GM12878 (cell line): ENCODE measurements at regions not wholly inside any gene's neighbourhood (a gene's known extent, or its start where the extent isn't known, plus 50 kb on each side); places are given as distances from the start of the nearest gene placed in this dataset.

Source experiments
- ATAC-seq: fragments of 200-7000 bp; cut with Tn5 transposase; 3 replicates; pipeline ENCODE4 v1.9.1; 2020; ENCODE audit warnings: mild to moderate bottlenecking, moderate library complexity
- BruUV-seq: library from RNA; stranded (reverse); fragments of 400-500 nt; replicated peaks from 2 replicates; lab custom pipeline; 2021; lab: Mats Ljungman, UMichigan
- CTCF ChIA-PET: fragments of 300-600 bp; sonication (Branson Sonifier 250); formaldehyde crosslinking; extraction: SDS; loops from one replicate; lab custom pipeline; 2021; ENCODE audit warnings: inconsistent platforms; lab: Yijun Ruan, JAX
- POLR2A ChIA-PET: fragments of 350-600 bp; formaldehyde crosslinking; extraction: SDS; loops from one replicate; lab custom pipeline; 2021; ENCODE audit warnings: inconsistent platforms; lab: Charles Lee
- RAD21 ChIA-PET: fragments of 300-600 bp; sonication (Branson Sonifier 250); formaldehyde crosslinking; loops from one replicate; lab custom pipeline; 2023; ENCODE audit warnings: antibody characterized with exemption; ENCODE audit not compliant: unreplicated experiment; lab: Charles Lee
- SMC1A ChIA-PET: fragments of 300-600 bp; sonication (Branson Sonifier 250); formaldehyde crosslinking; loops from one replicate; lab custom pipeline; 2023; ENCODE audit not compliant: unreplicated experiment, uncharacterized antibody; lab: Charles Lee
- DNase-seq: peaks from one replicate; pipeline ENCODE4 v3.0.0-alpha.2; 2011; ENCODE audit warnings: low read depth, low spot score
- FAIRE-seq: peaks from 3 replicates; lab custom pipeline; 2011; peaks lifted over from hg19 to GRCh38; lab: Jason Lieb, UNC
- H2AFZ ChIP-seq: 2 replicates; pipeline ENCODE4 v1.6.0; 2011; ENCODE audit warnings: low read depth, low read length, control low read depth; ENCODE audit not compliant: control insufficient read depth
- H3K27ac ChIP-seq: 2 replicates; pipeline ENCODE4 v1.5.1; 2011; ENCODE audit warnings: control low read depth; ENCODE audit not compliant: control insufficient read depth, insufficient read depth
- H3K27me3 ChIP-seq, 2 experiments: replicated peaks in 1 of 2; 2 replicates each; pipeline versions ENCODE4 v1.6.0 to v1.6.1; 2011; ENCODE audit warnings: low read length in 1 of 2; ENCODE audit not compliant: control insufficient read depth in 2 of 2, insufficient read depth in 2 of 2
- H3K36me3 ChIP-seq, 2 experiments: 2 replicates each; pipeline ENCODE4 v1.5.1; 2011; ENCODE audit warnings: low read length in 1 of 2; ENCODE audit not compliant: control insufficient read depth in 2 of 2, insufficient read depth in 2 of 2
- H3K4me1 ChIP-seq: 2 replicates; pipeline ENCODE4 v1.6.1; 2011; ENCODE audit warnings: mild to moderate bottlenecking, low read length, moderate library complexity, mixed read lengths; ENCODE audit not compliant: control insufficient read depth, insufficient read depth
- H3K4me2 ChIP-seq: 2 replicates; pipeline ENCODE4 v1.6.0; 2011; ENCODE audit warnings: control low read depth; ENCODE audit not compliant: control insufficient read depth, insufficient read depth
- H3K4me3 ChIP-seq: fragments of 200-600 bp; sonication (generic); 2 replicates; pipeline ENCODE4 v1.5.1; 2016
- H3K79me2 ChIP-seq: 2 replicates; pipeline ENCODE4 v1.6.0; 2011; ENCODE audit warnings: low read length; ENCODE audit not compliant: control insufficient read depth, insufficient read depth
- H3K9ac ChIP-seq: 2 replicates; pipeline ENCODE4 v1.8.0; 2011; ENCODE audit warnings: low read length, control low read depth, mixed read lengths; ENCODE audit not compliant: control insufficient read depth, insufficient read depth
- H3K9me3 ChIP-seq: replicated peaks from 3 replicates; pipeline ENCODE4 v1.5.1; 2011; ENCODE audit warnings: mild to moderate bottlenecking, low read length; ENCODE audit not compliant: control insufficient read depth, insufficient read depth
- H4K20me1 ChIP-seq: 2 replicates; pipeline ENCODE4 v1.6.0; 2011; ENCODE audit not compliant: control insufficient read depth, insufficient read depth
- ATF3 ChIP-seq: IDR thresholded peaks from 2 replicates; pipeline ENCODE4 v1.6.1; 2011; ENCODE audit warnings: low read depth, mild to moderate bottlenecking, low read length, moderate library complexity, borderline replicate concordance; ENCODE audit errors: extremely low read depth
- ATF7 ChIP-seq: fragments of 450-650 bp; IDR thresholded peaks from 2 replicates; pipeline ENCODE4 v1.6.1; 2016; ENCODE audit warnings: low read depth, mild to moderate bottlenecking
- BHLHE40 ChIP-seq, 2 experiments: fragments of 450-650 bp in 1 of 2; IDR thresholded peaks; 2 replicates each; pipeline ENCODE4 v1.6.1; 2011 to 2017; ENCODE audit warnings: low read depth in 2 of 2, borderline replicate concordance in 1 of 2, improper control_type of control experiment in 1 of 2, low read length in 1 of 2, mild to moderate bottlenecking in 1 of 2
- BMI1 ChIP-seq: fragments of 450-650 bp; IDR thresholded peaks from 2 replicates; pipeline ENCODE4 v1.6.1; 2016; ENCODE audit warnings: mild to moderate bottlenecking, moderate library complexity, borderline replicate concordance
- CEBPZ ChIP-seq: fragments of 150-350 bp; IDR thresholded peaks from 2 replicates; pipeline ENCODE4 v1.6.1; 2016; ENCODE audit warnings: low read depth, low read length
- DPF2 ChIP-seq: fragments of 450-650 bp; IDR thresholded peaks from 2 replicates; pipeline ENCODE4 v1.6.1; 2017; ENCODE audit warnings: mild to moderate bottlenecking
- EED ChIP-seq: sonication (generic); IDR thresholded peaks from 2 replicates; pipeline ENCODE4 v1.6.1; 2016; ENCODE audit warnings: antibody characterized with exemption, low read depth
- EZH2 ChIP-seq: IDR thresholded peaks from 2 replicates; pipeline ENCODE4 v1.6.1; 2012; ENCODE audit warnings: low read depth, mild to moderate bottlenecking, control low read depth, inconsistent platforms, low read length, borderline replicate concordance; ENCODE audit not compliant: control insufficient read depth
- JUND ChIP-seq: IDR thresholded peaks from 2 replicates; pipeline ENCODE4 v1.6.1; 2012; ENCODE audit warnings: low read depth, mild to moderate bottlenecking, low read length, improper control_type of control experiment, moderate library complexity
- KDM1A ChIP-seq: fragments of 200-600 bp; sonication (generic); IDR thresholded peaks from 2 replicates; pipeline ENCODE4 v1.6.1; 2016; ENCODE audit warnings: borderline replicate concordance
- MYC ChIP-seq: IDR thresholded peaks from 2 replicates; pipeline ENCODE4 v1.6.1; 2011; ENCODE audit warnings: mild to moderate bottlenecking, low read length, moderate library complexity, inconsistent platforms; ENCODE audit not compliant: insufficient read depth, insufficient replicate concordance, insufficient read length, severe bottlenecking
- NFIC ChIP-seq: IDR thresholded peaks from 2 replicates; pipeline ENCODE4 v1.6.1; 2012; ENCODE audit warnings: low read depth, mild to moderate bottlenecking, inconsistent platforms, low read length, moderate library complexity
- PKNOX1 ChIP-seq: fragments of 450-650 bp; IDR thresholded peaks from 2 replicates; pipeline ENCODE4 v1.6.1; 2016; ENCODE audit warnings: mild to moderate bottlenecking
- RAD21 ChIP-seq: IDR thresholded peaks from 2 replicates; pipeline ENCODE4 v1.6.1; 2011; ENCODE audit warnings: mild to moderate bottlenecking, low read depth, low read length, moderate library complexity; ENCODE audit not compliant: insufficient read depth
- RFX5 ChIP-seq: IDR thresholded peaks from 2 replicates; pipeline ENCODE4 v1.6.1; 2011; ENCODE audit warnings: low read depth, low read length, improper control_type of control experiment
- SMC3 ChIP-seq: IDR thresholded peaks from 2 replicates; pipeline ENCODE4 v1.6.1; 2011; ENCODE audit warnings: low read length, improper control_type of control experiment, borderline replicate concordance
- SPI1 ChIP-seq: IDR thresholded peaks from 2 replicates; pipeline ENCODE4 v1.6.1; 2011; ENCODE audit warnings: low read depth, mild to moderate bottlenecking, low read length, moderate library complexity, borderline replicate concordance; ENCODE audit not compliant: insufficient read depth
- SREBF2 ChIP-seq: IDR thresholded peaks from 2 replicates; pipeline ENCODE4 v1.6.1; 2012; ENCODE audit warnings: mild to moderate bottlenecking, low read length
- TCF12 ChIP-seq: IDR thresholded peaks from 2 replicates; pipeline ENCODE4 v1.6.1; 2011; ENCODE audit warnings: low read depth, mild to moderate bottlenecking, low read length
- USF2 ChIP-seq: IDR thresholded peaks from 2 replicates; pipeline ENCODE4 v1.6.1; 2011; ENCODE audit warnings: low read depth, low read length, improper control_type of control experiment, borderline replicate concordance
- WGBS: methylation state at CpG from one replicate; pipeline ENCODE4 v1.1.6; 2016; ENCODE audit warnings: low lambda C conversion rate; ENCODE audit not compliant: insufficient replicate concordance, insufficient coverage; ENCODE audit errors: missing lambda C conversion rate; 5-methylcytosine and 5-hydroxymethylcytosine counted together
- in situ Hi-C: fragments of 300-500 bp; cut with MboI; formaldehyde crosslinking; loops from 9 replicates; pipeline ENCODE4 v1.14.3; 2018; ENCODE audit warnings: mixed read lengths
- intact Hi-C: fragments of 100-400 bp; cut with micrococcal nuclease; formaldehyde crosslinking; loops from one replicate; pipeline ENCODE4 v1.14.2; 2022; ENCODE audit not compliant: unreplicated experiment

- TF ChIP-seq EED (no peak), MYC (no peak), SPI1 (no peak), BMI1 (no peak), JUND (no peak), NFIC (no peak), RFX5 (no peak), USF2 (no peak), RAD21 (no peak)
Measured at GRCh38 chr3:94694894-94695293, 632.0 kb downstream of the NSUN3 start (continued).

GRCh38 chr3:94704467-94704866, 641.6 kb downstream of the NSUN3 start:
- Histone ChIP-seq H3K4me1 (no peaks in the 10 kb centered on the region), H3K79me2 (no peaks in the 10 kb centered on the region), H3K36me3 (no peaks in the 10 kb centered on the region), H4K20me1 (no peaks in the 10 kb centered on the region), H3K9ac (no peak overlapping the region), H3K4me2 (no peak overlapping the region), H3K27me3 (no peaks in the 10 kb centered on the region), H3K4me3 (no peak overlapping the region), H2AFZ (no peak overlapping the region), H3K27ac (no peak overlapping the region), H3K9me3 (no peaks in the 10 kb centered on the region)
- FAIRE-seq (no peak), ATAC-seq (no peak), DNase-seq (no peak)
- WGBS = 22% methylated on average over 3 of the region's 3 CpGs
- BruUV-seq = no TSS peak
- ChIA-PET SMC1A (interaction anchor here (1.0 kb wide), 1 partner anchor 12 kb away, joined by 3 read pairs; no protein-coding TSS in a partner anchor), POLR2A (no interaction called here), RAD21 (no interaction called here), CTCF (interaction anchor here (1.2 kb wide), 1 partner anchor 10 kb away, joined by 3 read pairs; no protein-coding TSS in a partner anchor)
- intact Hi-C loops (no loop called here), in situ Hi-C loops (no loop called here)
- no peak for TF ChIP-seq TCF12
- no peak for TF ChIP-seq EZH2
- TF ChIP-seq DPF2 = no peak
- TF ChIP-seq SREBF2 = no peak
- TF ChIP-seq SMC3 = no peak
- TF ChIP-seq KDM1A = no peak
- TF ChIP-seq ATF3 = no peak
- no peak for TF ChIP-seq PKNOX1
- TF ChIP-seq CEBPZ = no peak
- no peak for TF ChIP-seq BHLHE40 (IDR thresholded peaks at IDR 0.05; ENCODE audit: borderline replicate concordance in 1 of 2, low read depth in 2 of 2, low read length in 1 of 2)
- no peak for TF ChIP-seq ATF7
